Fibroblast of peridontal ligament (primary cell): ENCODE measurements at regions not wholly inside any gene's neighbourhood (a gene's known extent, or its start where the extent isn't known, plus 50 kb on each side); places are given as distances from the start of the nearest gene placed in this dataset.

ENCODE experiments used
- DNase-seq: peaks from one replicate; pipeline ENCODE4 v3.0.0-alpha.2; 2010; ENCODE audit errors: extremely low read depth

GRCh38 chr3:176431038-176431418 is 766.3 kb downstream of the TBL1XR1 start:
- no peak for DNase-seq

GRCh38 chr3:176430244-176431037 is 766.8 kb downstream of the TBL1XR1 start:
- DNase-seq, result peak; percentile 89

- DNase-seq, result peak; percentile 25
Measured at GRCh38 chr3:176428552-176428951, 768.7 kb downstream of the TBL1XR1 start.

GRCh38 chr3:176426371-176426770 is 770.9 kb downstream of the TBL1XR1 start:
- DNase-seq, result no peak

GRCh38 chr3:176416870-176417269 is 780.4 kb downstream of the TBL1XR1 start:
- no peak for DNase-seq

GRCh38 chr3:176415661-176416295 is 781.5 kb downstream of the TBL1XR1 start:
- no peak for DNase-seq

- no peak for DNase-seq
Measured at GRCh38 chr3:176412771-176413170, 784.5 kb downstream of the TBL1XR1 start.

GRCh38 chr3:176403531-176403930 is 793.8 kb downstream of the TBL1XR1 start:
- DNase-seq, result no peak

GRCh38 chr3:176401211-176401610 is 796.1 kb downstream of the TBL1XR1 start:
- DNase-seq, result no peak

- no peak for DNase-seq
Measured at GRCh38 chr3:176399193-176399592, 798.1 kb downstream of the TBL1XR1 start.

- DNase-seq, result peak; percentile 21
Measured at GRCh38 chr3:176395240-176395639, 802.0 kb downstream of the TBL1XR1 start.

- DNase-seq, result peak; percentile 20
Measured at GRCh38 chr3:176378789-176379188, 818.5 kb downstream of the TBL1XR1 start.

GRCh38 chr3:176376531-176376930 is 820.8 kb downstream of the TBL1XR1 start:
- DNase-seq, result no peak

- DNase-seq, result peak; percentile 8
Measured at GRCh38 chr3:176375519-176375918, 821.8 kb downstream of the TBL1XR1 start.

- no peak for DNase-seq
Measured at GRCh38 chr3:176362191-176362731, 835.0 kb downstream of the TBL1XR1 start.

GRCh38 chr3:176359211-176359610 is 838.1 kb downstream of the TBL1XR1 start:
- DNase-seq, result no peak

GRCh38 chr3:176357891-176358290 is 839.4 kb downstream of the TBL1XR1 start:
- no peak for DNase-seq

- peak; percentile 66 for DNase-seq
Measured at GRCh38 chr3:176354843-176355242, 842.4 kb downstream of the TBL1XR1 start.

GRCh38 chr3:176352716-176353334 is 844.5 kb downstream of the TBL1XR1 start:
- peak; percentile 74 for DNase-seq

GRCh38 chr3:176351408-176351807 is 845.9 kb downstream of the TBL1XR1 start:
- DNase-seq, result peak; percentile 91

- DNase-seq, result peak; percentile 72
Measured at GRCh38 chr3:176349706-176350105, 847.6 kb downstream of the TBL1XR1 start.

GRCh38 chr3:176347424-176348146 is 849.7 kb downstream of the TBL1XR1 start:
- DNase-seq, result no peak
